ENCODE measurements at regions not wholly inside any gene's neighbourhood (a gene's known extent, or its start where the extent isn't known, plus 50 kb on each side); places are given as distances from the start of the nearest gene placed in this dataset.

GRCh38 chr1:23625929-23626535 is 65.6 kb upstream of the RPL11 start (continued):
- TF ChIP-seq MAFK (IDR thresholded peaks at IDR 0.05; ENCODE audit: low read depth, low read length): no peak
- no peak for TF ChIP-seq E2F6 (IDR thresholded peaks at IDR 0.05)
- TF ChIP-seq BACH1 (IDR thresholded peaks at IDR 0.05; ENCODE audit: low read length): no peak
- TF ChIP-seq CBX5 (IDR thresholded peaks at IDR 0.05; ENCODE audit: low read depth, low read length): no peak
- TF ChIP-seq CREB1 (IDR thresholded peaks at IDR 0.05): no peak
- TF ChIP-seq NRF1 (IDR thresholded peaks at IDR 0.05; ENCODE audit: low read depth, low read length): no peak
- TF ChIP-seq ZNF274 (IDR thresholded peaks at IDR 0.05; ENCODE audit: borderline replicate concordance, extremely low read depth, low read length): no peak
- no peak for TF ChIP-seq KDM1A (IDR thresholded peaks at IDR 0.05; ENCODE audit: borderline replicate concordance, low read length)

All from H1 (cell line).